H9 (cell line): ENCODE measurements at regions not wholly inside any gene's neighbourhood (a gene's known extent, or its start where the extent isn't known, plus 50 kb on each side); places are given as distances from the start of the nearest gene placed in this dataset.

ENCODE experiments used
- DNase-seq: peaks from one replicate; pipeline ENCODE4 v3.0.0-alpha.2; 2017
- H2AFZ ChIP-seq: one replicate; pipeline ENCODE4 v1.6.1; 2013; ENCODE audit warnings: mild to moderate bottlenecking, low read length, control low read depth, moderate library complexity
- H2AK5ac ChIP-seq: 2 replicates; pipeline ENCODE4 v1.6.1; 2013; ENCODE audit warnings: low read length, control low read depth, mixed read lengths; ENCODE audit not compliant: insufficient read length
- H2BK120ac ChIP-seq: one replicate; pipeline ENCODE4 v1.6.1; 2013; ENCODE audit warnings: low read depth, mild to moderate bottlenecking, low read length, control low read depth, inconsistent platforms; ENCODE audit not compliant: poor library complexity, severe bottlenecking
- H2BK12ac ChIP-seq: 2 replicates; pipeline ENCODE4 v1.6.1; 2013; ENCODE audit warnings: low read length, control low read depth, mixed read lengths, low read depth; ENCODE audit not compliant: insufficient read length
- H2BK15ac ChIP-seq: 2 replicates; pipeline ENCODE4 v1.6.1; 2013; ENCODE audit warnings: low read depth, low read length, control low read depth
- H2BK20ac ChIP-seq: one replicate; pipeline ENCODE4 v1.6.1; 2013; ENCODE audit warnings: low read depth, mild to moderate bottlenecking, low read length, control low read depth, inconsistent platforms; ENCODE audit not compliant: poor library complexity, severe bottlenecking
- H2BK5ac ChIP-seq: 2 replicates; pipeline ENCODE4 v1.6.1; 2013; ENCODE audit warnings: low read length, control low read depth, mixed read lengths; ENCODE audit not compliant: insufficient read length
- H3K14ac ChIP-seq: 2 replicates; pipeline ENCODE4 v1.6.1; 2013; ENCODE audit warnings: low read length, control low read depth; ENCODE audit not compliant: insufficient read depth
- H3K18ac ChIP-seq: 2 replicates; pipeline ENCODE4 v1.6.1; 2013; ENCODE audit warnings: low read depth, mild to moderate bottlenecking, mixed read lengths, low read length, control low read depth; ENCODE audit not compliant: insufficient read length
- H3K23ac ChIP-seq: 2 replicates; pipeline ENCODE4 v1.6.1; 2013; ENCODE audit warnings: low read length, control low read depth, mixed read lengths, low read depth; ENCODE audit not compliant: insufficient read length
- H3K23me2 ChIP-seq: 2 replicates; pipeline ENCODE4 v1.6.1; 2013; ENCODE audit warnings: low read depth, mild to moderate bottlenecking, mixed read lengths, low read length, control low read depth; ENCODE audit not compliant: insufficient read length, poor library complexity, severe bottlenecking
- H3K27ac ChIP-seq: 2 replicates; pipeline ENCODE4 v1.5.1; 2013; ENCODE audit warnings: low read length, control low read depth, mixed read lengths, low read depth; ENCODE audit not compliant: insufficient read length
- H3K27me3 ChIP-seq: 2 replicates; pipeline ENCODE4 v1.6.1; 2013; ENCODE audit warnings: low read length, control low read depth, inconsistent platforms; ENCODE audit not compliant: insufficient read depth
- H3K4ac ChIP-seq: 2 replicates; pipeline ENCODE4 v1.6.1; 2013; ENCODE audit warnings: low read depth, mild to moderate bottlenecking, control low read depth, inconsistent platforms, low read length, moderate library complexity
- H3K4me1 ChIP-seq: 2 replicates; pipeline ENCODE4 v1.6.1; 2013; ENCODE audit warnings: low read length, control low read depth, inconsistent platforms; ENCODE audit not compliant: insufficient read depth
- H3K4me2 ChIP-seq: 2 replicates; pipeline ENCODE4 v1.6.1; 2013; ENCODE audit warnings: low read length, control low read depth, mixed read lengths; ENCODE audit not compliant: insufficient read length, insufficient read depth
- H3K56ac ChIP-seq: 2 replicates; pipeline ENCODE4 v1.6.1; 2013; ENCODE audit warnings: low read depth, mild to moderate bottlenecking, mixed read lengths, low read length, control low read depth; ENCODE audit not compliant: insufficient read length
- H3K79me1 ChIP-seq: 2 replicates; pipeline ENCODE4 v1.6.1; 2013; ENCODE audit warnings: low read depth, mild to moderate bottlenecking, moderate library complexity, low read length, control low read depth, inconsistent platforms; ENCODE audit not compliant: insufficient read depth, poor library complexity, severe bottlenecking
- H3K79me2 ChIP-seq: 2 replicates; pipeline ENCODE4 v1.6.1; 2013; ENCODE audit warnings: low read length, control low read depth, inconsistent platforms; ENCODE audit not compliant: insufficient read depth
- H3K9ac ChIP-seq: 2 replicates; pipeline ENCODE4 v1.6.1; 2013; ENCODE audit warnings: low read length, control low read depth, mixed read lengths; ENCODE audit not compliant: insufficient read length; ENCODE audit errors: extremely low read depth
- H3K9me3 ChIP-seq: one replicate; pipeline ENCODE4 v1.6.1; 2013; ENCODE audit warnings: low read depth, low read length, inconsistent platforms; ENCODE audit not compliant: control insufficient read depth
- H3T11ph ChIP-seq: one replicate; pipeline ENCODE4 v1.6.1; 2013; ENCODE audit warnings: mild to moderate bottlenecking, low read length, control low read depth, inconsistent platforms
- H4K20me1 ChIP-seq: one replicate; pipeline ENCODE4 v1.6.1; 2013; ENCODE audit not compliant: control insufficient read depth, insufficient read length, insufficient read depth
- H4K5ac ChIP-seq: 2 replicates; pipeline ENCODE4 v1.6.1; 2013; ENCODE audit warnings: low read depth, mild to moderate bottlenecking, mixed read lengths, low read length, control low read depth; ENCODE audit not compliant: insufficient read length
- H4K8ac ChIP-seq: replicated peaks from 2 replicates; pipeline ENCODE4 v1.6.1; 2013; ENCODE audit warnings: low read length, control low read depth, mixed read lengths, low read depth; ENCODE audit not compliant: insufficient read length
- H4K91ac ChIP-seq: 2 replicates; pipeline ENCODE4 v1.6.1; 2013; ENCODE audit warnings: low read depth, mild to moderate bottlenecking, moderate library complexity, mixed read lengths, low read length, control low read depth; ENCODE audit not compliant: insufficient read length
- H3K27ac Mint-ChIP-seq, 3 experiments: 2 replicates in 2 of 3; 3 replicates in 1 of 3; pipeline ENCODE4 v1.8.0; 2020 to 2021; ENCODE audit warnings: mixed read lengths in 3 of 3, mild to moderate bottlenecking in 1 of 3, moderate library complexity in 1 of 3
- H3K27me3 Mint-ChIP-seq: 2 replicates; pipeline ENCODE4 v1.8.0; 2021; ENCODE audit warnings: low read depth, mild to moderate bottlenecking, moderate library complexity, mixed read lengths
- H3K36me3 Mint-ChIP-seq, 3 experiments: 2 replicates in 2 of 3; 3 replicates in 1 of 3; pipeline ENCODE4 v1.8.0; 2020 to 2021; ENCODE audit warnings: low read depth in 3 of 3, mixed read lengths in 3 of 3; ENCODE audit not compliant: insufficient read depth in 1 of 3
- H3K4me1 Mint-ChIP-seq, 2 experiments: 2 replicates each; pipeline ENCODE4 v1.8.0; 2020; ENCODE audit warnings: mixed read lengths in 2 of 2
- H3K4me3 Mint-ChIP-seq, 2 experiments: 2 replicates in 1 of 2; 3 replicates in 1 of 2; pipeline ENCODE4 v1.8.0; 2020 to 2021; ENCODE audit warnings: mild to moderate bottlenecking in 2 of 2, mixed read lengths in 2 of 2, moderate library complexity in 1 of 2
- H3K9me3 Mint-ChIP-seq, 2 experiments: 2 replicates in 1 of 2; 3 replicates in 1 of 2; pipeline ENCODE4 v1.8.0; 2020; ENCODE audit warnings: mild to moderate bottlenecking in 2 of 2, mixed read lengths in 2 of 2, moderate library complexity in 1 of 2
- WGBS: extraction: QIAGEN DNeasy Blood & Tissue Kit; methylation state at CpG from one replicate; pipeline ENCODE4 v1.1.7; 2013; ENCODE audit warnings: missing lambda C conversion rate, low lambda C conversion rate, mixed read lengths; ENCODE audit not compliant: insufficient read length; ENCODE audit errors: extremely low coverage; 5-methylcytosine and 5-hydroxymethylcytosine counted together
- TF ChIP-seq, protein P1 (sequence below): fragments of 200-600 bp; sonication (generic); conservative IDR thresholded peaks from 3 replicates; pipeline ENCODE4 v1.8.0; 2021; ENCODE audit warnings: antibody characterized with exemption, mild to moderate bottlenecking

DNA sequence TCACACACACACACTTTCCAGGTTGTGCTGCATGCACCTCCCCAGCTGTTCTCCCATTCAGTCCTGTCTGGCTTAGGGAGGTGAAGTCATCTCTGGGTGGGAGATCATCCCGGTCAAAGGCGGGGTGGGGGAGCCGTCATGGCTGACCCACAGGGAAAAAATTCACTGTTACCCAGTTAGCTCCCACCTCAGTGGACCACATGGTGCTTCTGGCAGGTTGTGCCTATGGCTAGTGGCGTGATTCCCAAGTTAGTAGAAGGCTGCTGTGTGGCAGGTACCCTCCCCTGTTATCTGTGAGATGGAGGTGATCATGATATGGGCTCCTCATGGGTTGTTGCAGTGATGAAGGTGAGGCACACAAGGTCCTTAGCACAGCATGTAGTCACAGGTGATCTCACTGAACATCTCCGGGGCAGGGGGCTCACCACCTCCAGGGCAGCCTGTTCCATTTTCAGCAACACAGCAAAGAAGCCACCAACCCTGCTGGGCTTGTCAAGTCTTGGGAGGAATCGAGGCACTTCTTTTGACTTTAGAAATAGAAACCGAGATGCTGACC lies 154.9 kb upstream of the CCND2 start:
- Histone ChIP-seq H4K20me1 (no peaks in the 10 kb centered on the region), H4K91ac (no peak overlapping the region), H2AK5ac (no peak overlapping the region), H3K9ac (no peak overlapping the region), H2BK20ac (no peak overlapping the region), H3K23ac (no peak overlapping the region), H3K27me3 (no peaks in the 10 kb centered on the region), H3K4me1 (peaks cover 10% of the 10 kb centered on the region; the same call in 1 of the 2 replicates), H4K8ac (no peak overlapping the region), H2BK15ac (no peak overlapping the region), H3K79me2 (no peaks in the 10 kb centered on the region), H3K56ac (no peak overlapping the region), H3K23me2 (no peaks in the 10 kb centered on the region), H3K79me1 (no peaks in the 10 kb centered on the region), H3K18ac (no peak overlapping the region), H4K5ac (no peak overlapping the region), H3K4ac (no peak overlapping the region), H2BK12ac (no peak overlapping the region), H3K14ac (no peak overlapping the region), H3T11ph (no peak overlapping the region), H3K4me2 (no peak overlapping the region), H2BK120ac (no peak overlapping the region), H3K9me3 (no peaks in the 10 kb centered on the region), H3K27ac (no peak overlapping the region), H2BK5ac (no peak overlapping the region), H2AFZ (no peak overlapping the region)
- TF ChIP-seq, protein P1, sequence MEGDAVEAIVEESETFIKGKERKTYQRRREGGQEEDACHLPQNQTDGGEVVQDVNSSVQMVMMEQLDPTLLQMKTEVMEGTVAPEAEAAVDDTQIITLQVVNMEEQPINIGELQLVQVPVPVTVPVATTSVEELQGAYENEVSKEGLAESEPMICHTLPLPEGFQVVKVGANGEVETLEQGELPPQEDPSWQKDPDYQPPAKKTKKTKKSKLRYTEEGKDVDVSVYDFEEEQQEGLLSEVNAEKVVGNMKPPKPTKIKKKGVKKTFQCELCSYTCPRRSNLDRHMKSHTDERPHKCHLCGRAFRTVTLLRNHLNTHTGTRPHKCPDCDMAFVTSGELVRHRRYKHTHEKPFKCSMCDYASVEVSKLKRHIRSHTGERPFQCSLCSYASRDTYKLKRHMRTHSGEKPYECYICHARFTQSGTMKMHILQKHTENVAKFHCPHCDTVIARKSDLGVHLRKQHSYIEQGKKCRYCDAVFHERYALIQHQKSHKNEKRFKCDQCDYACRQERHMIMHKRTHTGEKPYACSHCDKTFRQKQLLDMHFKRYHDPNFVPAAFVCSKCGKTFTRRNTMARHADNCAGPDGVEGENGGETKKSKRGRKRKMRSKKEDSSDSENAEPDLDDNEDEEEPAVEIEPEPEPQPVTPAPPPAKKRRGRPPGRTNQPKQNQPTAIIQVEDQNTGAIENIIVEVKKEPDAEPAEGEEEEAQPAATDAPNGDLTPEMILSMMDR = no peak
- Mint-ChIP-seq H3K27ac (no peak overlapping the region), H3K4me3 (no peak overlapping the region), H3K27me3 (peaks cover 18% of the 10 kb centered on the region), H3K36me3 (no peaks in the 10 kb centered on the region), H3K4me1 (peaks cover 28 to 31% of the 10 kb centered on the region in 2 experiments), H3K9me3 (no peaks in the 10 kb centered on the region)
- WGBS = no CpG with 5 or more reads among the region's 7 CpGs
- peak; percentile 24 for DNase-seq
